ENCODE measurements at regions not wholly inside any gene's neighbourhood (a gene's known extent, or its start where the extent isn't known, plus 50 kb on each side); places are given as distances from the start of the nearest gene placed in this dataset.

DNA sequence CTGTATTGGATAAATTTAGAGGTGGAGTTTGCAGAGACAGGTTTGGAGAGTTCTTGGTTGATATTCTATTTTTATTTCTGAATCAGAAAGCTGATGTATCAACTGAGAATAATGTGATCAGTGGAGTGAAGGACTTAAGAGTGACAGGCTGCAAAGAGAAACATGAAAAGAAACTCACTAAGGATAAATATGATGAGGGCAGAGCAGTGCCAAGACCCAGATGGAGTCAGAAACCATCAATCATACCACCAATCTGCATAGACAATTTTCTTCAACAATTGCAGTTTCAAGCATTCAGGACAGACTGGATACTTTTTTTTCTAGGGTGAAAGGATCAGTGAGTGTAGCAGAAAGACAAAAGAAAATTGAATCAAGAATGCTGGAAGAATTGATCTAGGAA, 226.7 kb upstream of the NAV3 start:
- TF ChIP-seq, protein P1, sequence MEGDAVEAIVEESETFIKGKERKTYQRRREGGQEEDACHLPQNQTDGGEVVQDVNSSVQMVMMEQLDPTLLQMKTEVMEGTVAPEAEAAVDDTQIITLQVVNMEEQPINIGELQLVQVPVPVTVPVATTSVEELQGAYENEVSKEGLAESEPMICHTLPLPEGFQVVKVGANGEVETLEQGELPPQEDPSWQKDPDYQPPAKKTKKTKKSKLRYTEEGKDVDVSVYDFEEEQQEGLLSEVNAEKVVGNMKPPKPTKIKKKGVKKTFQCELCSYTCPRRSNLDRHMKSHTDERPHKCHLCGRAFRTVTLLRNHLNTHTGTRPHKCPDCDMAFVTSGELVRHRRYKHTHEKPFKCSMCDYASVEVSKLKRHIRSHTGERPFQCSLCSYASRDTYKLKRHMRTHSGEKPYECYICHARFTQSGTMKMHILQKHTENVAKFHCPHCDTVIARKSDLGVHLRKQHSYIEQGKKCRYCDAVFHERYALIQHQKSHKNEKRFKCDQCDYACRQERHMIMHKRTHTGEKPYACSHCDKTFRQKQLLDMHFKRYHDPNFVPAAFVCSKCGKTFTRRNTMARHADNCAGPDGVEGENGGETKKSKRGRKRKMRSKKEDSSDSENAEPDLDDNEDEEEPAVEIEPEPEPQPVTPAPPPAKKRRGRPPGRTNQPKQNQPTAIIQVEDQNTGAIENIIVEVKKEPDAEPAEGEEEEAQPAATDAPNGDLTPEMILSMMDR (conservative IDR thresholded peaks at IDR 0.05 in 1 of 2, IDR thresholded peaks at IDR 0.05 in 1 of 2; ENCODE audit: extremely low read depth in 1 of 2, insufficient read depth in 1 of 2, low read depth in 1 of 2, low read length in 2 of 2) = no peak
- no peak for TF ChIP-seq EZH2 (IDR thresholded peaks at IDR 0.05; ENCODE audit: borderline replicate concordance, low read length)
